ENCODE measurements at regions not wholly inside any gene's neighbourhood (a gene's known extent, or its start where the extent isn't known, plus 50 kb on each side); places are given as distances from the start of the nearest gene placed in this dataset.

DNA sequence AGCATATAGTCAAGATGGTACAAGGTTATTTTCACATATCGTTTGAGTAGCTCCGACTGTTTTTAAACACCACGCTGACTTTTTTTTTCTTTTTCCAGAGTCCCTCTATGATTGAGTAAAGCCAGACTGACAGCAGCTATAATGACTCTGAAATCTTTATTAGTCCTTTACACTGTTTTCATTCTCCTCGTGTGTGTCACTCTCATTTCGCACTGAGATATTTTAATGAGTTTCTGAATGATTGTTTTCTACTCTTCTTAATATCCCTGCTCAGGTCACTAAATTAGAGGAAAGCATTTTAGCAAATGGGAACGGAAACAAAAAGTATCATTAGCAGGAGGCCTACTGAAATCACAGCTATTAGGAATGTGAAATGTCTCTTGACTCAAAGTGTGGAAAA, 162.3 kb upstream of the MTPN start:
- TF ChIP-seq, protein P1, sequence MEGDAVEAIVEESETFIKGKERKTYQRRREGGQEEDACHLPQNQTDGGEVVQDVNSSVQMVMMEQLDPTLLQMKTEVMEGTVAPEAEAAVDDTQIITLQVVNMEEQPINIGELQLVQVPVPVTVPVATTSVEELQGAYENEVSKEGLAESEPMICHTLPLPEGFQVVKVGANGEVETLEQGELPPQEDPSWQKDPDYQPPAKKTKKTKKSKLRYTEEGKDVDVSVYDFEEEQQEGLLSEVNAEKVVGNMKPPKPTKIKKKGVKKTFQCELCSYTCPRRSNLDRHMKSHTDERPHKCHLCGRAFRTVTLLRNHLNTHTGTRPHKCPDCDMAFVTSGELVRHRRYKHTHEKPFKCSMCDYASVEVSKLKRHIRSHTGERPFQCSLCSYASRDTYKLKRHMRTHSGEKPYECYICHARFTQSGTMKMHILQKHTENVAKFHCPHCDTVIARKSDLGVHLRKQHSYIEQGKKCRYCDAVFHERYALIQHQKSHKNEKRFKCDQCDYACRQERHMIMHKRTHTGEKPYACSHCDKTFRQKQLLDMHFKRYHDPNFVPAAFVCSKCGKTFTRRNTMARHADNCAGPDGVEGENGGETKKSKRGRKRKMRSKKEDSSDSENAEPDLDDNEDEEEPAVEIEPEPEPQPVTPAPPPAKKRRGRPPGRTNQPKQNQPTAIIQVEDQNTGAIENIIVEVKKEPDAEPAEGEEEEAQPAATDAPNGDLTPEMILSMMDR (IDR thresholded peaks at IDR 0.05), result no peak
- no peak for TF ChIP-seq POLR2AphosphoS5 (IDR thresholded peaks at IDR 0.05; ENCODE audit: low read depth, low read length)
- TF ChIP-seq, protein P2, sequence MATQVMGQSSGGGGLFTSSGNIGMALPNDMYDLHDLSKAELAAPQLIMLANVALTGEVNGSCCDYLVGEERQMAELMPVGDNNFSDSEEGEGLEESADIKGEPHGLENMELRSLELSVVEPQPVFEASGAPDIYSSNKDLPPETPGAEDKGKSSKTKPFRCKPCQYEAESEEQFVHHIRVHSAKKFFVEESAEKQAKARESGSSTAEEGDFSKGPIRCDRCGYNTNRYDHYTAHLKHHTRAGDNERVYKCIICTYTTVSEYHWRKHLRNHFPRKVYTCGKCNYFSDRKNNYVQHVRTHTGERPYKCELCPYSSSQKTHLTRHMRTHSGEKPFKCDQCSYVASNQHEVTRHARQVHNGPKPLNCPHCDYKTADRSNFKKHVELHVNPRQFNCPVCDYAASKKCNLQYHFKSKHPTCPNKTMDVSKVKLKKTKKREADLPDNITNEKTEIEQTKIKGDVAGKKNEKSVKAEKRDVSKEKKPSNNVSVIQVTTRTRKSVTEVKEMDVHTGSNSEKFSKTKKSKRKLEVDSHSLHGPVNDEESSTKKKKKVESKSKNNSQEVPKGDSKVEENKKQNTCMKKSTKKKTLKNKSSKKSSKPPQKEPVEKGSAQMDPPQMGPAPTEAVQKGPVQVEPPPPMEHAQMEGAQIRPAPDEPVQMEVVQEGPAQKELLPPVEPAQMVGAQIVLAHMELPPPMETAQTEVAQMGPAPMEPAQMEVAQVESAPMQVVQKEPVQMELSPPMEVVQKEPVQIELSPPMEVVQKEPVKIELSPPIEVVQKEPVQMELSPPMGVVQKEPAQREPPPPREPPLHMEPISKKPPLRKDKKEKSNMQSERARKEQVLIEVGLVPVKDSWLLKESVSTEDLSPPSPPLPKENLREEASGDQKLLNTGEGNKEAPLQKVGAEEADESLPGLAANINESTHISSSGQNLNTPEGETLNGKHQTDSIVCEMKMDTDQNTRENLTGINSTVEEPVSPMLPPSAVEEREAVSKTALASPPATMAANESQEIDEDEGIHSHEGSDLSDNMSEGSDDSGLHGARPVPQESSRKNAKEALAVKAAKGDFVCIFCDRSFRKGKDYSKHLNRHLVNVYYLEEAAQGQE (IDR thresholded peaks at IDR 0.05; ENCODE audit: insufficient read depth in 1 of 2, low read depth in 2 of 2, low read length in 1 of 2), result no peak
- TF ChIP-seq TCF7L2 (IDR thresholded peaks at IDR 0.05; ENCODE audit: low read depth, low read length), result no peak

All from Panc1 (cell line).